GM18508 (cell line): ENCODE measurements at regions not wholly inside any gene's neighbourhood (a gene's known extent, or its start where the extent isn't known, plus 50 kb on each side); places are given as distances from the start of the nearest gene placed in this dataset.

ENCODE experiments used
- ATAC-seq: cut with Tn5 transposase; IDR thresholded peaks from one replicate; pipeline ENCODE4 v1.9.1; 2021; ENCODE audit warnings: moderate number of reproducible peaks; ENCODE audit not compliant: insufficient read depth, unreplicated experiment

GRCh38 chr5:133718457-133718856 is 106.1 kb upstream of the FSTL4 start:
- ATAC-seq: no peak

- ATAC-seq: no peak
These were observed 104.3 kb upstream of the FSTL4 start for GRCh38 chr5:133716532-133717183.

GRCh38 chr5:133715616-133716015 is 103.3 kb upstream of the FSTL4 start:
- ATAC-seq: no peak

GRCh38 chr5:133715216-133715615 is 102.9 kb upstream of the FSTL4 start:
- no peak for ATAC-seq

GRCh38 chr5:133714161-133714915 is 102.0 kb upstream of the FSTL4 start:
- ATAC-seq: no peak

- no peak for ATAC-seq
These were observed 101.4 kb upstream of the FSTL4 start for GRCh38 chr5:133713751-133714150.

- ATAC-seq: no peak
These were observed 100.9 kb upstream of the FSTL4 start for GRCh38 chr5:133713209-133713608.

GRCh38 chr5:133712562-133712961 is 100.2 kb upstream of the FSTL4 start:
- no peak for ATAC-seq

- ATAC-seq: no peak
These were observed 96.9 kb upstream of the FSTL4 start for GRCh38 chr5:133709209-133709725.

- no peak for ATAC-seq
These were observed 96.0 kb upstream of the FSTL4 start for GRCh38 chr5:133708331-133708850.

- no peak for ATAC-seq
These were observed 95.3 kb upstream of the FSTL4 start for GRCh38 chr5:133707629-133708028.

- no peak for ATAC-seq
These were observed 94.4 kb upstream of the FSTL4 start for GRCh38 chr5:133706506-133707430.

GRCh38 chr5:133705331-133705730 is 93.0 kb upstream of the FSTL4 start:
- no peak for ATAC-seq

GRCh38 chr5:133704411-133704810 is 92.1 kb upstream of the FSTL4 start:
- ATAC-seq: no peak

- no peak for ATAC-seq
These were observed 91.6 kb upstream of the FSTL4 start for GRCh38 chr5:133703935-133704334.

GRCh38 chr5:133702791-133703770 is 90.7 kb upstream of the FSTL4 start:
- ATAC-seq: no peak

- ATAC-seq: no peak
These were observed 89.5 kb upstream of the FSTL4 start for GRCh38 chr5:133701871-133702270.

GRCh38 chr5:133700251-133700650 is 87.9 kb upstream of the FSTL4 start:
- no peak for ATAC-seq
